GM21576 (cell line): ENCODE measurements at regions not wholly inside any gene's neighbourhood (a gene's known extent, or its start where the extent isn't known, plus 50 kb on each side); places are given as distances from the start of the nearest gene placed in this dataset.

Experiments
- ATAC-seq: cut with Tn5 transposase; IDR thresholded peaks from one replicate; pipeline ENCODE4 v1.9.1; 2021; ENCODE audit warnings: mild to moderate bottlenecking, moderate library complexity; ENCODE audit not compliant: unreplicated experiment

DNA sequence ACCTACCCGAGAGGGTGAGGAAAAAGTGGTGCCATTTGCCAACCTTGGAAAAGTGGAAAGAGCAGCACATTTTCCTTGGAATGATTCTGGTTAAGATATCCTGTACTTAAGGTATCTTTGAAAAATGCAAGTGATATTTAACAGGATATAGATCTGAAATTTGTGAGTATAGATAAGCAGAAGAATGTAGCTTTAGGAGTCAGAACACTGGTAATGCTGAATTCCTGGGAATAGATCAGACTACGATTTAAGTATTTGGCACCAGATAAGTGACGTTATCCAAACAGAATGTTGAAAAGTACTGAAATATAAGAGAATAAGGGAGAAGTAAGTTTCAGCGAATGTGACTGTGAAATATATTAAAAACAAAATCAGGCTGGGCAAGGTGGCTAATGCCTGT, 210.1 kb downstream of the PCDH7 start:
- ATAC-seq, result no peak

DNA sequence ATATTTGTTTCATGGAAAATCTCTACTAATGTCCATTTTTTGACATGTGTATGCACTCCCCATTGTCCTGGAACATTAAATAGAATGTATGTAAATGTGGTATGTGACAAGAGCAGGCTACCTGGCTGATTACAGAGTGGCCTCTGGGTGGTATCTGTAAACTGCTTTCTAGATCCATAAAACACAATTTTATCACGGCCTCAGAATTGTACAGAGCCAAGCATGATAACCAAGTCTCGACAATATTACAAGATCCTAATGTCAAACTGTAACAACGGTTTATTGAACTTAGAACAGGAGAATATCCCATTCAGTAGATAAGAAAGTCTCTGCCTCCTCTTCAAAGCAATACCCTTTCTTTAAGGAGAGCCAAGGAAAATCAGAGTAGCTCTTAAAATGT, 212.4 kb downstream of the PCDH7 start:
- no peak for ATAC-seq

GRCh38 chr4:30939069-30939468, 218.9 kb downstream of the PCDH7 start:
- no peak for ATAC-seq

DNA sequence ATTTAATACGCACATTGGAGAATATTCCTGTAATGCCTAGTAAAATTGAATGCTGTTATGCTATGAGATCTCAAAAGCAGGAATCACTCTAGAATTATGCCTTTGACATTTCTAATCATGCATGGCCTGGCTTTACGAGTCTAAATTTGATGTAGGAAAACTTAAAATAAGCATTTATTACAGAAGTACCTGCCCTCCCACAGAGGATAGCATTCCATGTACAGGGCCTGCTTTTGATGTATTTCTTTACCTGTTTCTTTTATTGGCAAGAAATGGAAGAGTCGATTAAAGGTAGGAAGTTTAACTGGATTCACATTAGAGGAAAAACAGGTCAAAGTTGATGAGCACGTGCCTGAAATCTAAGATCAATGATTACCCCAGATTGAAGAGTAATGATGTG, 219.5 kb downstream of the PCDH7 start:
- ATAC-seq, result no peak

GRCh38 chr4:30941641-30942040, 221.5 kb downstream of the PCDH7 start:
- ATAC-seq, result no peak

- ATAC-seq, result no peak
Measured at GRCh38 chr4:30943356-30943755, 223.2 kb downstream of the PCDH7 start.

DNA sequence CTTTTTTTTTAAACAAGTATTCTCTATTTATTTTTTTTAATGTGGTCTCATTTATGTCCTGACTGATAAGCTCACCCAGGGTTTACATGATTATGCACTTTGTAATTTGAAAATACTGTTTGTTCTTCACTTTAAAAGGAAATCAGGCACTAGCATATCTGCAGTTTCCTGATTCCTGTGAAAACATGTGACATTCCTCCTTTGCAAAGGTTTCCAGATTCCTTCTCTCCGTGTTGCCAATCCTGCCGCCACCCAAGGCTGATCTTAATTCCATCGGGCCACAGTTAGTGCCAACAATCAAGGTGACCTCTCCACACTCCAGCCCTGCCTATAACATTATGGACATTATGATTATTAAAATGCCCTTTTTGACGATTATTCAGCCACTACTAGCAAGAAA, 225.4 kb downstream of the PCDH7 start:
- ATAC-seq, result no peak

DNA sequence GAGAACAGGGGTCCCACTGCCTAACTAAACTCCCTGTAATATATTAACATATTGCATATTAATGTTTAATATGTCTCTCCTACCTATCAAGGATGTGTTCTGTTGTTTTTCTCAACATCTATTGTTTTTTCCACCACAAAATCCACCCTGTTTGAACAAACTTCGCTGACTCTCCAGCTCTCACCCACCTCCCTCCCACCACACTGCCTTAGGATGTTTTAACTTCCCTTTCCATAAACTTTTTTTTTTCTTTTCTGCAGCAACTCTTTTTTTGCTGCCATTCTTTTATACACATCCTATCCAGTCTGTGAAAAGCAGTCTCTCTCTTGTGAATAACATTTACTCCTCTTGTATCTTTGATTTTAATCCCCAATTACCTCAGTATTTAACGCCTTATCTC, 226.1 kb downstream of the PCDH7 start:
- ATAC-seq, result no peak

DNA sequence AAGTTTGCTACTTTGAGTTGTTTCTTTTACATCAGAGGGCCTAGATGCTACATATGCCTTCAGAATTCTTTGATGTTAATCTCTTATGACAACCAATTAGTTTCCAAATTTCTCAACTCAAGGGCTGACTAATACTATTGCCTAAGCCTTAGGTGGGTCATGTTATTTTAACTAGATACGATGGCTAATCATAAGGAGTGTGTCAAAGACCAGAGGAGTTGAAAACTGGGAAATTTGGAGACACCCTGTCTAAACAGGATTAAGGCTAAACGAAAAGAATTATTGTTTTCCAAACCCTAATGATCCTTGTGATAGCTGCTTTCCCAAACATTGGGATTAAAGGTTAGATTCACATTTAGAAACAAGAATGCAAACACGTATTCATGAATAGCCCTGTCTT, 228.5 kb downstream of the PCDH7 start:
- ATAC-seq, result no peak

DNA sequence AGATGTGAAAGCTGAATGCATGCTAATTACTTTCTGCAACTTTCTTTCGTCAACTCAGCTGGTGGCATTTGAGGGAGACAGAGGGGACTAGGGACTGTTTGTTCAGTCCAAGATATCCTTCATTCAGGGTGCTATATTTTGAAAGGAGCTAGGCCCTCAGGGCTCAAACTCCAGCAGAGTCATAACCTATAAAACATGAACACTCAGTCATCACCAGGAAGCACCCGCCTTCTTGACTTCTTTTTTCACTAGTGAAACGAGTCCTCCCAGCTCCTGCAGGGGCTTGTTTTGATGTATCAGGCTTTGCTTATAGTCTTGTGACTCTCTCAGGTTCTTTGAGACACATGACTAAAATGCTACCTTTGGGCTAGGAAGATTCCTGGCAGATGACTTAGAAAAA, 230.6 kb downstream of the PCDH7 start:
- ATAC-seq, result no peak

- ATAC-seq, result no peak
Measured at GRCh38 chr4:30952526-30953219, 232.5 kb downstream of the PCDH7 start.

DNA sequence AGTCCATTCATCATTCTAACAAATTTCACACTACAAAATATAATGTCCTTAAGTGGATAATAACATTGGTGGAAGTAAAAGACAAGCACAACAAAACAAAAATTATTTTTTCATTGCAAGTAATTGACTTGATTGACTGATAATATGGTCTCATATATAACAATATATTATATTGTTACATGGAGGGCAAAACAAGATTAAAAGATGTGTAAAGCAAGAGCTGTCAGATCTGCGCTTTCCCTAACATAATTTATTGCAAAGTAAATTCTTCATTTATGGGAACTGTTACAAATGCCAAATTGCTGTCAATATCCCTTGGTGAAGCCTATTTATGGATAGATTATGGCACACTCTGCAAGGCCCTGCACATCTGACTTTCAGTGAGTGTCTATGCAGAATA, 233.6 kb downstream of the PCDH7 start:
- no peak for ATAC-seq

DNA sequence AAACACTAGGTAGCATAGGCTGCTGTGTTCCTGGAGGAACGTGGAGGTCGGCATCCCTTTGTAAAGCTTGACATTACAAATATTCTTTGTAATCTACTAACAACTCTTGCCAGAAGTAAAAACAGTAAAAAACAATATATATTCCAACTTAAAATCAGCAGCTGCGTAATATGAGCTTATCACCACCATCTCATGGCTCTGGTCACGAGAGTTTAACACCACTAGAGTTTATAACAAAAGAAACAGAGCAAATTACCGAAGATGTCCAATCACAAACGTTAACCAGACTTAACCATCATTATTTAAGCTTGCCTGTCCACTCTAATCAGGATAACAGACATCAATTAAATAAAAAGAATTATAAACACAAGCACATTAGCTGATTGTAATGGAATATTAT, 236.7 kb downstream of the PCDH7 start:
- no peak for ATAC-seq

- no peak for ATAC-seq
Measured at GRCh38 chr4:30957706-30958105, 237.5 kb downstream of the PCDH7 start.

- ATAC-seq, result no peak
Measured at GRCh38 chr4:30959781-30960485, 239.8 kb downstream of the PCDH7 start.

- ATAC-seq, result no peak
Measured at GRCh38 chr4:30962939-30963338, 242.8 kb downstream of the PCDH7 start.

- ATAC-seq, result no peak
Measured at GRCh38 chr4:30968926-30969325, 248.8 kb downstream of the PCDH7 start.

DNA sequence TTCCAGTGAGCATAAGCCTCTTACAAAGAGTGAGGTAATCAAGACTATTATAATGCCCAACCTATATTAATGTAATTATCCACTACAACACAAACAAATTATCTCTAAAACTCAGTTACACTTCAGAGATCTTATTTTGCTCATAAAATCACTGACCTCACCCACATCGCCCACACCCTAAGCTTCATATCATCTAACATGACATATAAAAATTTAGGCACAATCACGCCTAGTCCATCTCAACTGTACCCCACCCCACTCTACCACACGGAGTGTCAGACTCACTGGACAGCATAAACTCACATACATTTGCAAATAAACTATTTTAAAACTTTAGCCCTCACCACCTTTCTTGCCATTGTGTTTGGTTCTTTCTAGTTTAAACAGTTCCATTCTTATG, 252.4 kb downstream of the PCDH7 start:
- no peak for ATAC-seq

- ATAC-seq, result no peak
Measured at GRCh38 chr4:30973993-30974392, 253.8 kb downstream of the PCDH7 start.

DNA sequence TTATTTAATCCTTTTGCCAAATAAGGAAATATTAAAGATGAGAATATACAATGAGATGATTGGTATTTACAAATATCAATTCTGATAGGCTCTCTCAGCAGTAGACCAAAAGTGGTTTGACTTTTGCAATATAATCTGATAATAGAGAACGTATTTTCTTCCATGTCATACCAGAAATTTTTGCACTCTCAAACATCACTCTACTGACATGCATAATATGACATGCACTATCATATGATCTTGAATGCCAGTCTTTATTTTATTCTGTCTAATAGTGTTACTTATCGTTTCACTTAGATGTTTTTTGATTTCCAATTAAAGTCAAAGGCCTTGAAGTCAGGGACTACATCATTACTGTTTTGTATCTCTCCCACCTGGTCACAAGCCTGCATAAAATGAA, 259.2 kb downstream of the PCDH7 start:
- ATAC-seq, result no peak

- no peak for ATAC-seq
Measured at GRCh38 chr4:30989508-30989907, 269.3 kb downstream of the PCDH7 start.

DNA sequence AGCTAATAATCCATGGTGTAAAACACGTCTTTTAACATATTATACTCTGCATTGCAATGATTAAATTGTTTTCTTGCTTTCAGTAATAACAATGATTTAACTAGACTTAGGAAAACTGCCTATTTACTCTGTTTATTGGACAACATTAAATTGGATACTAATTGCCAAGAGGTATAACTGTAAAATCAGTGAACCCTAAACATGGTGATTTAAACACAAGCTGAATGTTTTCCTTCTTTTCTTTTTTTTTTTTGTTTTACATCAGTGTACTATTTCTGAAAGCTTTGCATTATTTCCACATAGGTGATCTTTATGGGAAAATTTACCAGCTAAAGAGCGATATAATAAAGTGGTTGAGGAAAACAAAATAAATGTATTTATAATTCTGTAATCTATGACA, 276.7 kb downstream of the PCDH7 start:
- ATAC-seq, result no peak

DNA sequence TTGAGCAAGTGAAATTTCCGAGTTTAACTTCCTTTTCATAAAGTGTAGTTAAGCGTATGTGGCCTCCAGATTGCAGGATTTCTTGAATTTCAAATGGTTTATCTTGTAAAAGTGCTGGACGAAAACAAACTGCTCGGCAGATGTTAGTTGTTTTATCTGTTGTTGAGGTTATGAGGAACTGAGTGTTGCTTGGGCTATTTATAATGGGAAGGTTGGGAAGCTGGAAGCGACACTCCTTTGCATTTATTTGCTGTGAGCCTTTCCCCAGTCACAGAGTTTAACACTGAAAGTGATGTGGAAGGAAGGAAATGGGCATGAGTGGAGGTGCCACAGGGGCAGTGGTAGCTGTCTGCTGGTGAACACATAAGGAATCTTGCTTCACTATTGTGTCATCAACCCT, 284.9 kb downstream of the PCDH7 start:
- ATAC-seq, result no peak
